HG03460 (cell line): ENCODE measurements at regions not wholly inside any gene's neighbourhood (a gene's known extent, or its start where the extent isn't known, plus 50 kb on each side); places are given as distances from the start of the nearest gene placed in this dataset.
"Not testable (repeated sequence)": the region's sequence is repeated elsewhere in the genome, so short reads cannot be mapped to it uniquely, and the experiment has no call there.

ENCODE experiments used
- ATAC-seq: cut with Tn5 transposase; IDR thresholded peaks from one replicate; pipeline ENCODE4 v1.9.1; 2021; ENCODE audit not compliant: unreplicated experiment

- not testable (repeated sequence) for ATAC-seq
These were observed 142.4 kb downstream of the POTEH start for GRCh38 chr22:15832235-15832634.

- ATAC-seq = not testable (repeated sequence)
These were observed 145.9 kb downstream of the POTEH start for GRCh38 chr22:15835729-15836128.

GRCh38 chr22:15849772-15850171 is 159.9 kb downstream of the POTEH start:
- not testable (repeated sequence) for ATAC-seq

- ATAC-seq = not testable (repeated sequence)
These were observed 164.0 kb downstream of the POTEH start for GRCh38 chr22:15853716-15854373.

GRCh38 chr22:15854421-15854820 is 164.6 kb downstream of the POTEH start:
- ATAC-seq = not testable (repeated sequence)

DNA sequence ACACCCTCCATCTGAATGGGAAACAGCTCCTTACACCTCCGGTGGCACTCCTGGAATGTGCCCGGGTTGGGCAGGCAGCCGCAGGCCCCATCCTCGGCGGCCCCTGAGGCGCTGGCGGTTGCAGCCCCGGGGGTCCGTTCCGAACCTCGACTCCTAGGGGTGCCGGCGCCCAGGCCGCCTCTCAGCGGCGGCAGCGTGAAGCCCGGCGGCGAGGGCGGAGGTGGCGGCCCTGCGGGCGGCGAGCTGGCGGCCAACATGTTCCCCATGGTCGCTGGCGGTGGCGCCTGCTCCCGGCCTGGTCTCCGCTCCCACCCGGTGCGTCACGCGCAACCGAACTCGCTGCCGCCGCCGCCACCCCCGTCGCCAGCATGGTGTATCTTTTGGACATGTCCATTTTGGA is 165.2 kb downstream of the POTEH start:
- not testable (repeated sequence) for ATAC-seq

GRCh38 chr22:15880926-15881325 is 191.1 kb downstream of the POTEH start:
- ATAC-seq = not testable (repeated sequence)

DNA sequence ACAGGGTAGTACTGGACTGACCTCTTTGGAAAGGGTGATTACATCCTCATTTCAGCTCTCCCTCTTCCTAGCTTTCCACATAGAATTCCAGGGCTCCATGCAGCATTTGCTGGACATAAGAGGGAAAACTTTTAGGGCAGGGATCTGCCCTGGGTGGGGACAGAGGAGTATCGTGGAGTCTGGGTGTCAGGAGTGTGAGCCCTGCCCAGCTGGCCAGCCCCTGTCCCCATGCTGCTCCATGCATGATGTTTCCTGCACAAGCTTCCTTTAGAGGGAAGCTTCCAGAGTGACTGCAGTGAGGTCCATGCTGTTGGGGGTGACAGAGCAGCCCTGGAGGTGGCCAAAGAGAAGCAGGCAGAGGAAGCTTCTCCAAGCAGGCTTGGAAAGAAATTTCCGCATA is 214.5 kb downstream of the POTEH start:
- ATAC-seq = not testable (repeated sequence)

GRCh38 chr22:15911704-15912103 is 221.9 kb downstream of the POTEH start:
- not testable (repeated sequence) for ATAC-seq

- not testable (repeated sequence) for ATAC-seq
These were observed 229.3 kb downstream of the POTEH start for GRCh38 chr22:15919120-15919519.

GRCh38 chr22:15920941-15921340 is 231.1 kb downstream of the POTEH start:
- ATAC-seq = not testable (repeated sequence)

GRCh38 chr22:15922132-15922531 is 232.3 kb downstream of the POTEH start:
- not testable (repeated sequence) for ATAC-seq

DNA sequence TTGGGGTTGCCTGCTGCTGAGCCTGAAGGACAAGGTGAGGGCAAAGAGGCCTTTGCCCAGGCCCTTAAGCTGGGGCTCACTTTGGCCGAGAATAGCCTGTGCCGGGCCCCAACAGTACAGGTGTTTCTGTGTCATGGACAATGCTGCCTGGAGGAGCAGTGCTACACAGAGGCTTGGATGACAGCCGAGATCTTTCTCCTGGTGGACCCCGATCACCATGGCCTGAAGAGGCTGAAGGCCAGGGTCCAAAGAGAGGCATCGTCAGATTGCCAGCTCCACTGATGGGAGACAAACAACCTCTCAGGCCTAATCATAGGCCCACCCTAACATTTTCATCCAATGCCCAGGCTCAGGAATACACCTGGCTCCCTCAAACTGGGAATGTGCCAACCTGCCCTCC is 232.8 kb downstream of the POTEH start:
- not testable (repeated sequence) for ATAC-seq

DNA sequence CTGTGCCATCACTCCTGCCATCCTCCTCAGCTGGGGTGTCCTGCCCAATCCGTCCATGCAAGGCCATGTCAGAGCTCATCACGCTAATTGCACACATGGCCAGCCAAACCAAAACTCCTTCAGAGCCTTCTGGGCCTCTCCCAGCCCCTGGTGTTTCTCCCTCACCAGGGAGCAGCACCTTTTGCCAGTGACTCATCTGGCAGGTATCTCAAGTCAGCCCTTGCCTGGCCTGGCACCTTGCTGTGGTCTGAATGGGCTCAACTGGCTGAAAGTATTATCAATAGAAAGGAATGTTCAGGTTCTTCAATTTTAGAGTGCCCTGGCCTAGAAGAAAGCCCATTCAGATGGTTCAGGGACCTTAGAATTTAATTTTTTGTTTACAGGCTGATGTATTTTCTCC is 235.0 kb downstream of the POTEH start:
- ATAC-seq = not testable (repeated sequence)

DNA sequence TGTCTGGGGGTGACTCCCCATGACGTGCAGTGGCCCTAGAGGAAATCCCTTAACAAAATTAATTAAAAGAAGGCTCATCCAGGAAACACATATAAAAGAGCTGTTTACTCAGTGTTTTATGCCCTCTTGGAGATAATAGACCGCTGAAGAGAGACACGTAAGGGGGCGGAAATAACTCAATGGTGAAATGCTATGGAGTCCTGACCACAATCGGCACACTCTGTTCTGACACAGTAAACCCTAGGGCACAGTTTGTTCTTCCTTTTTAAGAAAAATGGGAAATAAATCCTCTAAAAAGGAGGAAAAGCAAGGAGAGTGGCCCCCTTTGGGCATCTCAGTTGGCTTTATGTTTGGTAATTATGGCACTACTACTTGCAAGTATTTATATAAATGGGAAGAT is 237.3 kb downstream of the POTEH start:
- not testable (repeated sequence) for ATAC-seq
